Suprapubic skin (tissue), 4 donors: ENCODE measurements at regions not wholly inside any gene's neighbourhood (a gene's known extent, or its start where the extent isn't known, plus 50 kb on each side); places are given as distances from the start of the nearest gene placed in this dataset.

Experiments
- DNase-seq, 2 donors: peaks; one replicate each; pipeline ENCODE4 v3.0.0-alpha.2; 2019; ENCODE audit warnings: low spot score in 2 of 2
- H3K27ac ChIP-seq: fragments of 200-600 bp; sonication (generic); one replicate; pipeline ENCODE4 v1.5.1; 2019
- H3K27me3 ChIP-seq: fragments of 200-600 bp; sonication (generic); one replicate; pipeline ENCODE4 v1.5.1; 2019
- H3K36me3 ChIP-seq: fragments of 200-600 bp; sonication (generic); one replicate; pipeline ENCODE4 v1.5.1; 2019
- H3K4me1 ChIP-seq: fragments of 200-600 bp; sonication (generic); one replicate; pipeline ENCODE4 v1.5.1; 2019
- H3K4me3 ChIP-seq: fragments of 200-600 bp; sonication (generic); one replicate; pipeline ENCODE4 v1.5.1; 2019; ENCODE audit warnings: mild to moderate bottlenecking
- H3K9me3 ChIP-seq: fragments of 200-600 bp; sonication (generic); one replicate; pipeline ENCODE4 v1.5.1; 2019
- CTCF ChIP-seq, 2 donors: fragments of 200-600 bp in 1 of 2; fragments of 450-650 bp in 1 of 2; sonication (generic) in 1 of 2; IDR thresholded peaks; one replicate each; pipeline ENCODE4 v1.5.1; 2016 to 2019; ENCODE audit warnings: antibody characterized with exemption in 2 of 2, mild to moderate bottlenecking in 1 of 2, moderate library complexity in 1 of 2
- EP300 ChIP-seq: sonication (generic); formaldehyde crosslinking; IDR thresholded peaks from one replicate; pipeline ENCODE4 v1.6.1; 2017; ENCODE audit warnings: antibody characterized with exemption
- POLR2A ChIP-seq, 2 donors: fragments of 450-650 bp; IDR thresholded peaks; one replicate each; pipeline ENCODE4 v1.6.1; 2017; ENCODE audit warnings: antibody characterized with exemption in 2 of 2, mild to moderate bottlenecking in 2 of 2, moderate library complexity in 2 of 2
- POLR2AphosphoS5 ChIP-seq, 3 donors: sonication (generic); formaldehyde crosslinking; IDR thresholded peaks; one replicate each; pipeline ENCODE4 v1.6.1; 2017; ENCODE audit warnings: antibody characterized with exemption in 3 of 3
- WGBS: methylation state at CpG from one replicate; pipeline ENCODE4 v1.1.5; 2018; 5-methylcytosine and 5-hydroxymethylcytosine counted together

DNA sequence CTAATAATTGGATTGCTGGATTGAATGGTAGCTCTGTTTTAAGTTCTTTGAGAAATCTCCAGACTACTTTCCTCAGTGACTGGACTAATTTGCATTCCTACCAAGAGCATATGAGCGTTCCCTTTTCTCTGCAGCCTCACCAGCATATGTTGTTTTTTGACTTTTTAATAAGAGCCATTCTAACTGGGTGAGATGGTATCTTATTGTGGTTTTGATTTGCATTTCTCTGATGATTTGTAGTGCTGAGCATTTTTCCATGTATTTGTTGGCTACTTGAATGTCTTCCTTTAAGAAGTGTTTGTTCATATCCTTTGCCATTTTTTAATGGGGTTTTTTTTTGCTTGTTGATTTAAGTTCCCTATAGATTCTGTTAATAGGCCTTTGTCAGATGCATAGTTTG, 94.7 kb upstream of the AHI1 start:
- 42% methylated on average over 1 of the region's 1 CpG for WGBS
- DNase-seq = no peak
- Histone ChIP-seq H3K9me3 (no peaks in the 10 kb centered on the region), H3K27me3 (no peaks in the 10 kb centered on the region), H3K27ac (no peak overlapping the region), H3K4me3 (no peak overlapping the region), H3K4me1 (no peaks in the 10 kb centered on the region), H3K36me3 (no peaks in the 10 kb centered on the region)
- TF ChIP-seq EP300 (no peak), POLR2AphosphoS5 (IDR thresholded peaks at IDR 0.05) (no peak)

GRCh38 chr6:135594000-135594399, 96.5 kb upstream of the AHI1 start:
- no peak for TF ChIP-seq POLR2AphosphoS5 (IDR thresholded peaks at IDR 0.05)
- no peak for TF ChIP-seq CTCF (IDR thresholded peaks at IDR 0.05)
- no peak for TF ChIP-seq POLR2A (IDR thresholded peaks at IDR 0.05)
- no peak for TF ChIP-seq EP300
- Histone ChIP-seq H3K36me3 (no peaks in the 10 kb centered on the region), H3K4me1 (no peaks in the 10 kb centered on the region), H3K9me3 (no peaks in the 10 kb centered on the region), H3K27me3 (no peaks in the 10 kb centered on the region), H3K27ac (no peak overlapping the region), H3K4me3 (no peak overlapping the region)
- 96% methylated on average over 1 of the region's 1 CpG for WGBS
- no peak for DNase-seq

- Histone ChIP-seq H3K9me3 (no peaks in the 10 kb centered on the region), H3K27me3 (no peaks in the 10 kb centered on the region), H3K4me3 (no peak overlapping the region), H3K36me3 (no peaks in the 10 kb centered on the region), H3K27ac (no peak overlapping the region), H3K4me1 (no peaks in the 10 kb centered on the region)
- TF ChIP-seq EP300 = no peak
- TF ChIP-seq POLR2A (IDR thresholded peaks at IDR 0.05) = no peak
- no peak for TF ChIP-seq POLR2AphosphoS5 (IDR thresholded peaks at IDR 0.05)
- no peak for TF ChIP-seq CTCF (IDR thresholded peaks at IDR 0.05)
- DNase-seq = no peak
- WGBS = 83% methylated on average over 5 of the region's 5 CpGs
Measured at GRCh38 chr6:135600086-135600702, 102.7 kb upstream of the AHI1 start.

- DNase-seq = no peak
- no peak for TF ChIP-seq POLR2AphosphoS5 (IDR thresholded peaks at IDR 0.05)
- no peak for TF ChIP-seq CTCF (IDR thresholded peaks at IDR 0.05)
- TF ChIP-seq EP300 = no peak
- no peak for TF ChIP-seq POLR2A (IDR thresholded peaks at IDR 0.05)
- Histone ChIP-seq H3K27ac (no peak overlapping the region), H3K36me3 (no peaks in the 10 kb centered on the region), H3K27me3 (no peaks in the 10 kb centered on the region), H3K4me1 (no peaks in the 10 kb centered on the region), H3K4me3 (no peak overlapping the region), H3K9me3 (no peaks in the 10 kb centered on the region)
- 49% methylated on average over 4 of the region's 4 CpGs for WGBS
Measured at GRCh38 chr6:135600931-135601330, 103.4 kb upstream of the AHI1 start.

GRCh38 chr6:135601857-135602256, 104.3 kb upstream of the AHI1 start:
- Histone ChIP-seq H3K36me3 (no peaks in the 10 kb centered on the region), H3K9me3 (no peaks in the 10 kb centered on the region), H3K27me3 (no peaks in the 10 kb centered on the region), H3K27ac (no peak overlapping the region), H3K4me1 (no peaks in the 10 kb centered on the region), H3K4me3 (no peak overlapping the region)
- TF ChIP-seq POLR2A (IDR thresholded peaks at IDR 0.05) = no peak
- no peak for TF ChIP-seq POLR2AphosphoS5 (IDR thresholded peaks at IDR 0.05)
- TF ChIP-seq CTCF (IDR thresholded peaks at IDR 0.05) = no peak
- TF ChIP-seq EP300 = no peak
- no peak for DNase-seq

GRCh38 chr6:135603249-135603648, 105.7 kb upstream of the AHI1 start:
- Histone ChIP-seq H3K27ac (no peak overlapping the region), H3K9me3 (no peaks in the 10 kb centered on the region)
- no CpG with 5 or more reads among the region's 2 CpGs for WGBS

More at GRCh38 chr6:135603249-135603648, 105.7 kb upstream of the AHI1 start:
- H3K4me3 ChIP-seq = no peak overlapping the region
- TF ChIP-seq CTCF (IDR thresholded peaks at IDR 0.05) = no peak
- TF ChIP-seq EP300 = no peak
- no peaks in the 10 kb centered on the region for H3K27me3 ChIP-seq
- H3K36me3 ChIP-seq = no peaks in the 10 kb centered on the region
- H3K4me1 ChIP-seq = no peaks in the 10 kb centered on the region
- no peak for DNase-seq
